Suppressor macrophage (primary cell): ENCODE measurements at regions not wholly inside any gene's neighbourhood (a gene's known extent, or its start where the extent isn't known, plus 50 kb on each side); places are given as distances from the start of the nearest gene placed in this dataset.

ENCODE experiments used
- DNase-seq, 4 experiments: peaks; one replicate each; pipeline ENCODE4 v3.0.0-alpha.2; 2020 to 2022

- DNase-seq, result no peak
Observed at GRCh38 chr1:208921259-208921658, 662.3 kb upstream of the CAMK1G start.

- no peak for DNase-seq
Observed at GRCh38 chr1:208923456-208923855, 660.1 kb upstream of the CAMK1G start.

GRCh38 chr1:208923946-208924720 lies 659.4 kb upstream of the CAMK1G start:
- DNase-seq, result no peak

- no peak for DNase-seq
Observed at GRCh38 chr1:208924928-208925327, 658.6 kb upstream of the CAMK1G start.

GRCh38 chr1:208928349-208929010 lies 655.0 kb upstream of the CAMK1G start:
- no peak for DNase-seq

GRCh38 chr1:208929575-208929974 lies 653.9 kb upstream of the CAMK1G start:
- DNase-seq, result no peak

- no peak for DNase-seq
Observed at GRCh38 chr1:208931936-208932335, 651.6 kb upstream of the CAMK1G start.

GRCh38 chr1:208933984-208934525 lies 649.5 kb upstream of the CAMK1G start:
- DNase-seq, result no peak

GRCh38 chr1:208934933-208935332 lies 648.6 kb upstream of the CAMK1G start:
- DNase-seq, result no peak

- DNase-seq, result no peak
Observed at GRCh38 chr1:208935517-208936187, 647.9 kb upstream of the CAMK1G start.

GRCh38 chr1:208939537-208940085 lies 643.9 kb upstream of the CAMK1G start:
- DNase-seq, result no peak

- DNase-seq, result no peak
Observed at GRCh38 chr1:208942394-208943130, 641.0 kb upstream of the CAMK1G start.

GRCh38 chr1:208943291-208943690 lies 640.2 kb upstream of the CAMK1G start:
- no peak for DNase-seq

- DNase-seq, result no peak
Observed at GRCh38 chr1:208944981-208945451, 638.5 kb upstream of the CAMK1G start.

- no peak for DNase-seq
Observed at GRCh38 chr1:208950206-208950605, 633.3 kb upstream of the CAMK1G start.

- no peak for DNase-seq
Observed at GRCh38 chr1:208951026-208951525, 632.4 kb upstream of the CAMK1G start.

- no peak for DNase-seq
Observed at GRCh38 chr1:208951908-208952307, 631.6 kb upstream of the CAMK1G start.

GRCh38 chr1:208962867-208963266 lies 620.6 kb upstream of the CAMK1G start:
- no peak for DNase-seq

- DNase-seq, result no peak
Observed at GRCh38 chr1:208965351-208965750, 618.2 kb upstream of the CAMK1G start.

- DNase-seq, result no peak
Observed at GRCh38 chr1:208967334-208967733, 616.2 kb upstream of the CAMK1G start.

- DNase-seq, result no peak
Observed at GRCh38 chr1:208974717-208975116, 608.8 kb upstream of the CAMK1G start.

GRCh38 chr1:208975456-208975855 lies 608.1 kb upstream of the CAMK1G start:
- no peak for DNase-seq
